BLaER1 (cell line): ENCODE measurements at regions not wholly inside any gene's neighbourhood (a gene's known extent, or its start where the extent isn't known, plus 50 kb on each side); places are given as distances from the start of the nearest gene placed in this dataset.
"Not testable (repeated sequence)": the region's sequence is repeated elsewhere in the genome, so short reads cannot be mapped to it uniquely, and the experiment has no call there.

Experiments used
- H3K27ac ChIP-seq: shearing (Covaris generic); formaldehyde crosslinking; 2 replicates; pipeline ENCODE4 v1.8.1; 2022
- H3K27me3 ChIP-seq: shearing (Covaris generic); formaldehyde crosslinking; 2 replicates; pipeline ENCODE4 v1.8.1; 2022
- H3K36me3 ChIP-seq: shearing (Covaris generic); formaldehyde crosslinking; 2 replicates; pipeline ENCODE4 v1.8.1; 2022
- H3K4me1 ChIP-seq: shearing (Covaris generic); formaldehyde crosslinking; 2 replicates; pipeline ENCODE4 v1.8.1; 2022
- H3K4me2 ChIP-seq: shearing (Covaris generic); formaldehyde crosslinking; 2 replicates; pipeline ENCODE4 v1.8.1; 2022
- H3K4me3 ChIP-seq: shearing (Covaris generic); formaldehyde crosslinking; 2 replicates; pipeline ENCODE4 v1.8.1; 2022
- H3K9ac ChIP-seq: shearing (Covaris generic); formaldehyde crosslinking; 2 replicates; pipeline ENCODE4 v1.8.1; 2022
- H3K9me3 ChIP-seq: shearing (Covaris generic); formaldehyde crosslinking; 2 replicates; pipeline ENCODE4 v1.8.1; 2022
- H4K20me1 ChIP-seq: shearing (Covaris generic); formaldehyde crosslinking; 2 replicates; pipeline ENCODE4 v1.8.1; 2022
- Cebpa-rat ChIP-seq: shearing (Covaris generic); IDR thresholded peaks from 2 replicates; pipeline ENCODE4 v1.8.1; 2022

GRCh38 chr5:54872810-54873209 is 112.6 kb downstream of the ESM1 start:
- no peaks in the 10 kb centered on the region for H3K9me3 ChIP-seq
- no peaks in the 10 kb centered on the region for H3K4me1 ChIP-seq
- H3K27me3 ChIP-seq, result no peaks in the 10 kb centered on the region
- no peak overlapping the region for H3K4me2 ChIP-seq
- no peaks in the 10 kb centered on the region for H4K20me1 ChIP-seq
- no peak overlapping the region for H3K9ac ChIP-seq
- no peak overlapping the region for H3K4me3 ChIP-seq
- TF ChIP-seq Cebpa-rat, result no peak
- H3K27ac ChIP-seq, result no peak overlapping the region
- H3K36me3 ChIP-seq, result no peaks in the 10 kb centered on the region

DNA sequence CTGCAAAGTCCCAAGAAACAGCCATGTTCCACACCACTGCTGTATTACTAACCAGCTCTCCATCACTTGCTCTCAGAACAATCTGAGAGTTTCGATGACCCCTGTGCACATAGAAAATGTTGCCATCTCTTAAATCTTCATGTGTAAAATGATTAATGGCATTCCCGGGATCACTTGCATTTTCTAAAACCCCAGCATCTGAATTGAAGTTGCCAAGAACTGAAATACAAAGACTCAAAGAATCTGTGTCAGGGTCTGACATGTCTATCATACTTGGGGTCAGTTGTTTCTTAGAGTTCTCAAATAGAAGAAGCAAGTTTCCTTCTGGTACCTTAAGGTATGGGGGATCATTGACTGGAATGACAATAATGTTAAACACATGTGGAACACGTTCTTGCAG is 115.1 kb downstream of the ESM1 start:
- Histone ChIP-seq H3K36me3 (no peaks in the 10 kb centered on the region), H3K9me3 (no peaks in the 10 kb centered on the region), H3K4me1 (no peaks in the 10 kb centered on the region), H3K27me3 (no peaks in the 10 kb centered on the region), H3K27ac (no peak overlapping the region), H3K4me3 (no peak overlapping the region), H3K4me2 (no peak overlapping the region), H3K9ac (no peak overlapping the region), H4K20me1 (no peaks in the 10 kb centered on the region)
- TF ChIP-seq Cebpa-rat, result no peak

DNA sequence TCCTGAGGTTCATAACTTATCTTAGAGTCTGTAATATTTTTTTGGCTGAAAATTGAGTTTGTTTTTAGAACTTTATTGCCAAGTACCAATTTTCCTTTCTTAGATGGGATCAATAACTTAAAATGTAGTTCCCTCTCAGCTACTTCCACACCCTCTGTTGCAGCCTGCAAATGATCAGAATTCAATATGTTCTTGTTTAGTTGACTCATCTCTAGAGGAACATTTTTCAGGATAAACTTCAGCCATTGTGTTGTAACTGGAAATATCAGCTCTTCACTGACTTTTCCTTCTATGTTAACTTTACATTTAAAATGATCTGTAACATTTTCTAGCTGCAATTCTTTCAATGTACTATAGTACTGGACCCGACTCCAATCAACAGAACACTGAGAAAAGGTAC is 115.7 kb downstream of the ESM1 start:
- H3K4me2 ChIP-seq, result no peak overlapping the region
- no peak for TF ChIP-seq Cebpa-rat
- no peaks in the 10 kb centered on the region for H3K4me1 ChIP-seq
- H4K20me1 ChIP-seq, result no peaks in the 10 kb centered on the region
- no peaks in the 10 kb centered on the region for H3K27me3 ChIP-seq
- H3K4me3 ChIP-seq, result no peak overlapping the region
- H3K36me3 ChIP-seq, result no peaks in the 10 kb centered on the region
- peaks cover 6% of the 10 kb centered on the region; the same call in 1 of the 2 replicates for H3K9me3 ChIP-seq
- H3K27ac ChIP-seq, result no peak overlapping the region
- no peak overlapping the region for H3K9ac ChIP-seq

DNA sequence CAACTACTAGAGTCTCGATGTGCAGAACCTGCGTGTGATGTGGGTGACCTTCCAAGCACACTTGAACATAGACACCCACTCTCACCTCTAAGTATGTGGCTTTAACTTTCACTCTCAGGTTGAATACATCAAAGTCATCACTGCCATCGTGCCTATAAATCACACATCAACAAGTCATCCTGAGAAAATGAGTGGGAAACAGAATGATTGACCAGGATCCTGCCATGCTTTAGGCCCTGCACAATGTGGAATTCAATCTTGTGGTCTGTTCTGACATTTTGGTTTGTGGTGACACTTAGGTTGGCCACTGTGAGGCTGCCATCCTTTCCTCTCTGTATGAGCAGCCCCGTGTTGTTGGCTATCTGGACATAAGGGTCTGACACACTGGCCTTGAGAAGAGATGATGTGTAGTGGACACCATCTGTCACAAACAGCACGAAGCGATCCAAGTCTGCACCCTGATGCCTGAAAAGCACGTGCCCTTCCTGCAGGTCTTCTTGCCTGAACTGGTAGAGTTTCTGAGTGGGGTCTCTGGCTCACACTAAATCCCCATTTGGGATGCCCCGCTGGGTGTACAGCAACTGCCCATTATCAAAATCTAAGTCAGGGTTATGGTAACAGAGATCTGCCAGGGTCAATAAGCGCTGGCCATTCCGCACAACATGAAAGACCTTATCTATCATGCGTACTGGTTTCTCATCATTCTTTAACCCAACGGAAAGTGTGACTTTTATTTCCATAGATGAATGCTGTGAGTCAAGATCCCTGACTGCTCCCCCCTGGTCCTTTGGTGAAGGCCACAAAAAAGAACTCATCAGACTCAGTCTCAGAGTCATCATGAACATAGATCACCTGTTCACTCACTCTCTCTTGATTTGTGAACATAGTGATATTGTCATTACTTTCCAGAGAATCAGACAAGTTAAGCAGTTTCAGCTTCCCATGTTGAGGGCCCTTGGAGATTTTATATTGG is 116.6 kb downstream of the ESM1 start:
- Histone ChIP-seq H4K20me1 (no peaks in the 10 kb centered on the region), H3K27ac (no peak overlapping the region), H3K4me1 (no peaks in the 10 kb centered on the region)

DNA sequence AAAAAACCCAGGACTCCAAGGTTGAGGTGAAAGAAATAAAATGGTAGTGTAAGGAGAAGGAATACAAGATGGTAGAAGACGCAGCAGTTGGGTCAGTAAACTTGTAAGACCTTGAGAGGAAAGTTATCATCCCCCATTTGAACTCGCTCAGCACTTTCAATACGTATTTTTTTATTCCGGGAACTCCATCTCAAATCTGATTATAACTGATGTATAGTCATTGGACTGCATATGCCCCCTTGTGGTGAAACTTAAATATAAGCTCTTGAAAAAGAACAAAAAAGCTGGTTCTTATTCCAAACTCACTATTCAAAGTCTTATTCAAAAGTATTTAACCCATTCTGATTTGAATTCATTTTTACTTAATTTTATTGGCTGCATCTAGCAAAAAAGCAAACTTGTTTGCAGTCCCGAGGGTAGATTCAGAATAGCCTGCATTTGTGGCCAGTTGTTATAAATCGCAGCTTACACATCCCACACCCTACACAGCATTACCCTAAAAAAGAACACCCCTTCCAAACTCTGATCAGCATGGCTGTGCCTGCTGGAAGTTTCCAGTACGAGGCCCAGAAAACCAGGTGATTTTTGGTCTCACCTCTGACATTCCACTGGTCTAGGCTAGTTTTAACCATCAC is 118.0 kb downstream of the ESM1 start:
- H3K4me1 ChIP-seq, result no peaks in the 10 kb centered on the region
- no peaks in the 10 kb centered on the region for H3K36me3 ChIP-seq
- TF ChIP-seq Cebpa-rat, result no peak
- no peak overlapping the region for H3K27ac ChIP-seq
- H3K4me2 ChIP-seq, result 0 out of 2 replicates have a peak overlapping the region, but pooled peaks have one; percentile 20
- H3K27me3 ChIP-seq, result no peaks in the 10 kb centered on the region
- H3K4me3 ChIP-seq, result no peak overlapping the region
- H3K9me3 ChIP-seq, result peaks cover 6% of the 10 kb centered on the region; the same call in 1 of the 2 replicates
- H3K9ac ChIP-seq, result no peak overlapping the region
- no peaks in the 10 kb centered on the region for H4K20me1 ChIP-seq

More for the DNA sequence above, 116.6 kb downstream of the ESM1 start:
- Histone ChIP-seq H3K9me3 (peaks cover 6% of the 10 kb centered on the region; the same call in 1 of the 2 replicates), H3K27me3 (no peaks in the 10 kb centered on the region), H3K36me3 (no peaks in the 10 kb centered on the region), H3K4me2 (no peak overlapping the region), H3K9ac (no peak overlapping the region), H3K4me3 (no peak overlapping the region)
- TF ChIP-seq Cebpa-rat, result no peak

DNA sequence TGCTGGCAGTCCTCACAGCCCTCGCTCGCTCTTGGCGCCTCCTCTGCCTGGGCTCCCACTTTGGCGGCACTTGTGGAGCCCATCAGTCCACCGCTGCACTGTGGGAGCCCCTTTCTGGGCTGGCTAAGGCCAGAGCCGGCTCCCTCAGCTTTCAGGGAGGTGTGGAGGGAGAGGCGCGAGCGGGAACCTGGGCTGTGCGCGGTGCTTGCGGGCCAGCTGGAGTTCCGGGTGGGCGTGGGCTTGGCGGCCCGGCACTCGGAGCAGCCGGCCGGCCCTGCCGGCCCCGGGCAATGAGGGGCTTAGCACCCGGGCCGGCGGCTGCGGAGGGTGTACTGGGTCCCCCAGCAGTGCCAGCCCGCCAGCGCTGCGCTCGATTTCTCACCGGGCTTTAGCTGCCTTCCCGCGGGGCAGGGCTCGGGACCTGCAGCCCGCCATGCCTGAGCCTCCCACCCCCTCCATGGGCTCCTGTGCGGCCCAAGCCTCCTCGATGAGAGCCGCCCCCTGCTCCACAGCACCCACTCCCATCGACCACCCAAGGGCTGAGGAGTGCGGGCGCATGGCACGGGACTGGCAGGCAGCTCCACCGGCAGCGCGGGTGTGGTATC is 120.4 kb downstream of the ESM1 start:
- H3K9ac ChIP-seq, H3K36me3 ChIP-seq, H3K27ac ChIP-seq, H3K4me1 ChIP-seq, H3K27me3 ChIP-seq, H3K4me2 ChIP-seq, H3K4me3 ChIP-seq, H3K9me3 ChIP-seq, H4K20me1 ChIP-seq: not testable (repeated sequence)

- no peaks in the 10 kb centered on the region for H3K4me1 ChIP-seq
- no peak overlapping the region for H3K4me2 ChIP-seq
These were observed 123.4 kb downstream of the ESM1 start for GRCh38 chr5:54862036-54862435.

GRCh38 chr5:54861212-54861894 is 124.0 kb downstream of the ESM1 start:
- Histone ChIP-seq H3K9me3 (peaks cover 37% of the 10 kb centered on the region), H3K27ac (no peak overlapping the region), H3K4me2 (no peak overlapping the region), H3K9ac (no peak overlapping the region), H4K20me1 (no peaks in the 10 kb centered on the region), H3K4me1 (no peaks in the 10 kb centered on the region), H3K36me3 (no peaks in the 10 kb centered on the region), H3K27me3 (no peaks in the 10 kb centered on the region), H3K4me3 (no peak overlapping the region)
- no peak for TF ChIP-seq Cebpa-rat

More at GRCh38 chr5:54862036-54862435, 123.4 kb downstream of the ESM1 start:
- Histone ChIP-seq H3K27ac (no peak overlapping the region), H3K9me3 (peaks cover 30% of the 10 kb centered on the region), H3K36me3 (no peaks in the 10 kb centered on the region), H3K27me3 (no peaks in the 10 kb centered on the region), H3K9ac (no peak overlapping the region), H4K20me1 (no peaks in the 10 kb centered on the region), H3K4me3 (no peak overlapping the region)
- no peak for TF ChIP-seq Cebpa-rat

DNA sequence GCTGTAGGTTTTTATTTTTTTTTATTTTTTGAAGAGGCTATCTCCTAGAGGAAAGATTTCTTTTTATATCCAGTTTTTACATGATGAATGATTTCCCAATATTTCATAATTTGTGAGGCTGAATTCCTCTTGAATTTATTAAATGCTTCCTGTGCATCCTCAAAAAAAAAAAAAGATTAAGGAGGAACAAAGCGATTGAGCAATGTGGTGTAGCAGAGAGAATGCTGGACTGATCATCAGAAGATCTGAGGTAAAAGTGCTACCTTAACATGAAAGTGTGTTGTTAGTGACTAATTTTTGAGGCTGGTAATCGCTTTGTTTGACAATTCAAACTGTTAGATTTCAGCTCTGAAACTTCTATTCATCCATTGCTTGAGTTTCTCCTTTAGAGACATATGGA is 125.1 kb downstream of the ESM1 start:
- H4K20me1 ChIP-seq, result no peaks in the 10 kb centered on the region
- no peak overlapping the region for H3K4me3 ChIP-seq
- no peak overlapping the region for H3K9ac ChIP-seq
- H3K36me3 ChIP-seq, result no peaks in the 10 kb centered on the region
- no peaks in the 10 kb centered on the region for H3K27me3 ChIP-seq
- H3K4me2 ChIP-seq, result no peak overlapping the region
- peaks cover 45% of the 10 kb centered on the region for H3K9me3 ChIP-seq
- no peak for TF ChIP-seq Cebpa-rat
- H3K27ac ChIP-seq, result no peak overlapping the region
- H3K4me1 ChIP-seq, result no peaks in the 10 kb centered on the region
